ENCODE measurements at regions not wholly inside any gene's neighbourhood (a gene's known extent, or its start where the extent isn't known, plus 50 kb on each side); places are given as distances from the start of the nearest gene placed in this dataset.
"Not testable (repeated sequence)": the region's sequence is repeated elsewhere in the genome, so short reads cannot be mapped to it uniquely, and the experiment has no call there.

- H3K9me3 ChIP-seq (ENCODE audit: control insufficient read depth in 1 of 2, insufficient read depth in 1 of 2, low read depth in 1 of 2, low read length in 2 of 2); CTCF ChIA-PET; BruUV-seq (replicated peaks); H3K27me3 ChIP-seq (ENCODE audit: insufficient read depth, low read length); DNase-seq (ENCODE audit: low read depth, low spot score); H4K20me1 ChIP-seq (ENCODE audit: insufficient read depth); H3K27ac ChIP-seq (ENCODE audit: low read depth, low read length); ATAC-seq; H3K36me3 ChIP-seq (ENCODE audit: control insufficient read depth in 1 of 2, insufficient read depth in 2 of 2, low read length in 2 of 2); H3K4me2 ChIP-seq (ENCODE audit: low read length); H3K4me3 ChIP-seq (replicated peaks in 1 of 2; ENCODE audit: low read depth in 1 of 2, low read length in 2 of 2); H3K9ac ChIP-seq (ENCODE audit: low read length); RAD21 ChIA-PET (ENCODE audit: low non-redundant PET in 1 of 2, low total read pairs in 2 of 2, uncharacterized antibody in 2 of 2, unreplicated experiment in 2 of 2); intact Hi-C loops (cut with micrococcal nuclease); H3K79me2 ChIP-seq (ENCODE audit: insufficient read depth, low read length); H2AFZ ChIP-seq (ENCODE audit: low read depth, low read length, poor library complexity, severe bottlenecking); POLR2A ChIA-PET; H3K4me1 ChIP-seq (ENCODE audit: control insufficient read depth in 1 of 2, insufficient read depth in 2 of 2, low read length in 2 of 2); H3K9me2 ChIP-seq (ENCODE audit: insufficient read depth): not testable (repeated sequence)
Measured at GRCh38 chr12:19823326-19823725, 384.0 kb downstream of the AEBP2 start.

- no peak for DNase-seq (ENCODE audit: low read depth, low spot score)
Measured at GRCh38 chr12:19826980-19827550, 387.8 kb downstream of the AEBP2 start.

More at GRCh38 chr12:19826980-19827550, 387.8 kb downstream of the AEBP2 start:
- Histone ChIP-seq H3K36me3 (ENCODE audit: control insufficient read depth in 1 of 2, insufficient read depth in 2 of 2, low read length in 2 of 2) (no peaks in the 10 kb centered on the region), H3K4me2 (ENCODE audit: low read length) (no peak overlapping the region), H3K9ac (ENCODE audit: low read length) (no peak overlapping the region), H3K9me3 (ENCODE audit: control insufficient read depth in 1 of 2, insufficient read depth in 1 of 2, low read depth in 1 of 2, low read length in 2 of 2) (no peaks in the 10 kb centered on the region), H3K27ac (ENCODE audit: low read depth, low read length) (no peak overlapping the region), H4K20me1 (ENCODE audit: insufficient read depth) (no peaks in the 10 kb centered on the region), H2AFZ (ENCODE audit: low read depth, low read length, poor library complexity, severe bottlenecking) (no peak overlapping the region), H3K27me3 (ENCODE audit: insufficient read depth, low read length) (no peaks in the 10 kb centered on the region), H3K9me2 (ENCODE audit: insufficient read depth) (no peaks in the 10 kb centered on the region), H3K4me1 (ENCODE audit: control insufficient read depth in 1 of 2, insufficient read depth in 2 of 2, low read length in 2 of 2) (no peaks in the 10 kb centered on the region), H3K4me3 (replicated peaks in 1 of 2; ENCODE audit: low read depth in 1 of 2, low read length in 2 of 2) (no peak overlapping the region), H3K79me2 (ENCODE audit: insufficient read depth, low read length) (no peaks in the 10 kb centered on the region)
- intact Hi-C loops (cut with micrococcal nuclease) = no loop called here
- no peak for ATAC-seq
- no peak for TF ChIP-seq FOSL1 (IDR thresholded peaks at IDR 0.05; ENCODE audit: low read depth)
- no peak for TF ChIP-seq ZBTB33 (IDR thresholded peaks at IDR 0.05; ENCODE audit: extremely low read depth, insufficient replicate concordance, low read length)
- ChIA-PET POLR2A (no interaction called here), RAD21 (ENCODE audit: low non-redundant PET in 1 of 2, low total read pairs in 2 of 2, uncharacterized antibody in 2 of 2, unreplicated experiment in 2 of 2) (no interaction called here), CTCF (no interaction called here)
- BruUV-seq (replicated peaks) = no TSS peak
